K562 (cell line): ENCODE measurements at regions not wholly inside any gene's neighbourhood (a gene's known extent, or its start where the extent isn't known, plus 50 kb on each side); places are given as distances from the start of the nearest gene placed in this dataset.

ENCODE experiments used
- ATAC-seq: fragments of 200-7000 bp; cut with Tn5 transposase; 3 replicates; pipeline ENCODE4 v1.9.1; 2020; ENCODE audit warnings: moderate library complexity
- BruUV-seq: library from RNA; stranded (reverse); fragments of 400-500 nt; replicated peaks from 2 replicates; lab custom pipeline; 2021; lab: Mats Ljungman, UMichigan
- CTCF ChIA-PET: fragments of 300-600 bp; formaldehyde crosslinking; extraction: SDS; loops from one replicate; lab custom pipeline; 2021; ENCODE audit warnings: low intra/inter-chr PET ratio; lab: Yijun Ruan, JAX
- POLR2A ChIA-PET: fragments of 300-600, 350-650 bp; sonication (Branson Sonifier 250); formaldehyde crosslinking; extraction: SDS; loops from one replicate; lab custom pipeline; 2021; ENCODE audit warnings: antibody characterized with exemption, inconsistent platforms; lab: Yijun Ruan, JAX
- DNase-seq, 4 experiments: peaks; one replicate each; pipeline versions ENCODE4 v3.0.0 to v3.0.0-alpha.2; 2011 to 2018; ENCODE audit warnings: low spot score in 3 of 4, mixed read lengths in 3 of 4; ENCODE audit errors: extremely low read depth in 1 of 4
- FAIRE-seq: peaks from 2 replicates; lab custom pipeline; 2011; peaks lifted over from hg19 to GRCh38; lab: Jason Lieb, UNC
- H2AFZ ChIP-seq: 2 replicates; pipeline ENCODE4 v1.6.0; 2011; ENCODE audit warnings: low read depth, low read length, control low read depth, inconsistent platforms
- H3K27ac ChIP-seq: fragments of 200-600 bp; 3 replicates; pipeline ENCODE4 v1.8.0; 2011; ENCODE audit warnings: low read depth, mild to moderate bottlenecking, control low read depth, inconsistent platforms, low read length, moderate library complexity, mixed read lengths; ENCODE audit errors: extremely low read depth
- H3K27me3 ChIP-seq, 2 experiments: fragments of 300-600 bp in 1 of 2; 2 replicates in 1 of 2; 3 replicates in 1 of 2; pipeline versions ENCODE4 v1.6.0 to v1.8.0; 2011; ENCODE audit warnings: inconsistent platforms in 2 of 2, low read length in 2 of 2, mild to moderate bottlenecking in 1 of 2, mixed read lengths in 1 of 2, moderate library complexity in 1 of 2; ENCODE audit not compliant: control insufficient read depth in 2 of 2, insufficient read depth in 2 of 2
- H3K36me3 ChIP-seq: fragments of 300-600 bp; 3 replicates; pipeline ENCODE4 v1.8.0; 2011; ENCODE audit warnings: mild to moderate bottlenecking, low read length, inconsistent platforms; ENCODE audit not compliant: control insufficient read depth, insufficient read depth
- H3K4me1 ChIP-seq, 2 experiments: fragments of 200-600 bp in 1 of 2; replicated peaks in 1 of 2; 2 replicates in 1 of 2; 3 replicates in 1 of 2; pipeline versions ENCODE4 v1.5.1 to v1.8.0; 2011; ENCODE audit warnings: inconsistent platforms in 2 of 2, low read length in 2 of 2, mild to moderate bottlenecking in 1 of 2, mixed read lengths in 1 of 2, moderate library complexity in 1 of 2; ENCODE audit not compliant: control insufficient read depth in 2 of 2, insufficient read depth in 2 of 2
- H3K4me2 ChIP-seq: 2 replicates; pipeline ENCODE4 v1.6.1; 2011; ENCODE audit warnings: low read length, control low read depth, inconsistent platforms, mixed read lengths; ENCODE audit not compliant: insufficient read depth
- H3K4me3 ChIP-seq: fragments of 200-600 bp; sonication (generic), shearing (Covaris generic); 2 replicates; pipeline ENCODE4 v1.5.1; 2016; ENCODE audit warnings: control low read depth, inconsistent platforms
- H3K79me2 ChIP-seq: fragments of 200-600 bp; 3 replicates; pipeline ENCODE4 v1.8.0; 2011; ENCODE audit warnings: low read length, inconsistent platforms; ENCODE audit not compliant: control insufficient read depth, insufficient read depth
- H3K9ac ChIP-seq, 2 experiments: 2 replicates each; pipeline versions ENCODE4 v1.6.0 to v1.6.1; 2011; ENCODE audit warnings: low read depth in 2 of 2, low read length in 2 of 2, control low read depth in 1 of 2, inconsistent platforms in 1 of 2, mild to moderate bottlenecking in 1 of 2, mixed read lengths in 1 of 2; ENCODE audit not compliant: insufficient read depth in 1 of 2
- H3K9me1 ChIP-seq: one replicate; pipeline ENCODE4 v1.6.0; 2011; ENCODE audit warnings: inconsistent platforms, mild to moderate bottlenecking, low read length, moderate library complexity; ENCODE audit not compliant: control insufficient read depth, insufficient read depth
- H3K9me3 ChIP-seq: replicated peaks from 2 replicates; pipeline ENCODE4 v1.5.1; 2011; ENCODE audit warnings: low read depth, low read length, inconsistent platforms; ENCODE audit not compliant: control insufficient read depth, insufficient read depth
- H4K20me1 ChIP-seq: replicated peaks from 2 replicates; pipeline ENCODE4 v1.6.1; 2011; ENCODE audit warnings: low read length, inconsistent platforms, mixed read lengths; ENCODE audit not compliant: control insufficient read depth, insufficient read depth
- BCL6 ChIP-seq: fragments of 250-450 bp; sonication (Bioruptor Pico); IDR thresholded peaks from 2 replicates; pipeline ENCODE4 v1.4.0; 2020
- CBFB ChIP-seq: sonication (generic); formaldehyde crosslinking; IDR thresholded peaks from 2 replicates; pipeline ENCODE4 v1.4.0; 2020; ENCODE audit warnings: mild to moderate bottlenecking, missing genetic modification reagents
- CBX5 ChIP-seq: IDR thresholded peaks from 2 replicates; pipeline ENCODE4 v1.6.1; 2014; ENCODE audit warnings: low read depth, borderline replicate concordance
- FOXK1 ChIP-seq: sonication (generic); formaldehyde crosslinking; IDR thresholded peaks from 2 replicates; pipeline ENCODE4 v1.8.0; 2022; ENCODE audit warnings: missing genetic modification reagents, mild to moderate bottlenecking, borderline replicate concordance
- FOXO4 ChIP-seq: fragments of 450-650 bp; formaldehyde crosslinking; IDR thresholded peaks from 2 replicates; pipeline ENCODE4 v1.4.0; 2020; ENCODE audit warnings: mild to moderate bottlenecking, moderate library complexity
- GTF2F1 ChIP-seq: IDR thresholded peaks from 2 replicates; pipeline ENCODE4 v1.6.1; 2011; ENCODE audit warnings: low read depth, low read length, improper control_type of control experiment
- HEY1 ChIP-seq: fragments of 250-450 bp; sonication (Bioruptor Pico); IDR thresholded peaks from 2 replicates; pipeline ENCODE4 v1.5.0; 2020; ENCODE audit warnings: mild to moderate bottlenecking, moderate library complexity, borderline replicate concordance
- KLF1 ChIP-seq: fragments of 450-650 bp; IDR thresholded peaks from 2 replicates; pipeline ENCODE4 v1.6.1; 2016; ENCODE audit warnings: missing genetic modification characterization, missing compliant biosample characterization
- PTBP1 ChIP-seq: fragments of 200-400 bp; formaldehyde crosslinking; IDR thresholded peaks from 2 replicates; pipeline ENCODE4 v1.6.1; 2017; ENCODE audit warnings: low read depth, low read length
- RBM17 ChIP-seq: fragments of 200-400 bp; formaldehyde crosslinking; IDR thresholded peaks from 2 replicates; pipeline ENCODE4 v1.6.1; 2017; ENCODE audit warnings: low read depth, mild to moderate bottlenecking, low read length, borderline replicate concordance
- RNF2 ChIP-seq: sonication (generic); IDR thresholded peaks from 2 replicates; pipeline ENCODE4 v1.6.1; 2016
- SREBF2 ChIP-seq: sonication (generic); formaldehyde crosslinking; IDR thresholded peaks from 2 replicates; pipeline ENCODE4 v1.4.0; 2020; ENCODE audit warnings: mild to moderate bottlenecking, missing genetic modification reagents
- TCF7L2 ChIP-seq: fragments of 150-350 bp; IDR thresholded peaks from 2 replicates; pipeline ENCODE4 v1.6.1; 2016; ENCODE audit warnings: low read depth, mild to moderate bottlenecking, low read length, moderate library complexity
- ZBTB1 ChIP-seq: sonication (generic); formaldehyde crosslinking; IDR thresholded peaks from 2 replicates; pipeline ENCODE4 v1.8.1; 2023; ENCODE audit warnings: missing genetic modification reagents, low read depth, mild to moderate bottlenecking, borderline replicate concordance
- ZNF212 ChIP-seq: fragments of 450-650 bp; formaldehyde crosslinking; IDR thresholded peaks from 2 replicates; pipeline ENCODE4 v1.4.0; 2020; ENCODE audit warnings: mild to moderate bottlenecking
- ZNF274 ChIP-seq: IDR thresholded peaks from 2 replicates; pipeline ENCODE4 v1.6.1; 2011; ENCODE audit warnings: low read depth, mild to moderate bottlenecking, low read length, moderate library complexity, borderline replicate concordance
- ZNF408 ChIP-seq: fragments of 250-450 bp; sonication (Bioruptor Pico); IDR thresholded peaks from 2 replicates; pipeline ENCODE4 v1.4.0; 2020; ENCODE audit warnings: low read depth, mild to moderate bottlenecking, moderate library complexity
- in situ Hi-C: fragments of 300-500 bp; cut with MboI; formaldehyde crosslinking; loops from 4 replicates; pipeline ENCODE4 v1.15.0; 2018; ENCODE audit warnings: inconsistent platforms, mixed read lengths
- intact Hi-C: fragments of 100-400 bp; cut with micrococcal nuclease; formaldehyde crosslinking; loops from 2 replicates; pipeline ENCODE4 v1.14.2; 2022
- TF ChIP-seq, protein P1 (sequence below): fragments of 250-450 bp; sonication (Bioruptor Pico); IDR thresholded peaks from 2 replicates; pipeline ENCODE4 v1.5.0; 2020; ENCODE audit warnings: mild to moderate bottlenecking, borderline replicate concordance
- TF ChIP-seq, protein P2 (sequence below), 2 experiments: IDR thresholded peaks in 1 of 2; conservative IDR thresholded peaks in 1 of 2; 2 replicates each; pipeline ENCODE4 v1.6.1; 2016; ENCODE audit warnings: low read depth in 2 of 2, mild to moderate bottlenecking in 1 of 2, missing compliant biosample characterization in 1 of 2, missing genetic modification characterization in 1 of 2, moderate library complexity in 1 of 2

- H3K9ac ChIP-seq, result no peak overlapping the region
- H4K20me1 ChIP-seq, result no peaks in the 10 kb centered on the region
- POLR2A ChIA-PET, result no interaction called here
- H3K9me1 ChIP-seq, result no peaks in the 10 kb centered on the region
- in situ Hi-C loops, result no loop called here
- ATAC-seq, result no peak
- no peak overlapping the region for H3K4me3 ChIP-seq
- H3K4me2 ChIP-seq, result no peak overlapping the region
- FAIRE-seq, result no peak
- CTCF ChIA-PET, result no interaction called here
- no peaks in the 10 kb centered on the region for H3K27me3 ChIP-seq
- intact Hi-C loops, result no loop called here
- no peaks in the 10 kb centered on the region for H3K79me2 ChIP-seq
- H3K27ac ChIP-seq, result no peak overlapping the region
- no peak overlapping the region for H2AFZ ChIP-seq
- no peak for DNase-seq
- no TSS peak for BruUV-seq
- no peaks in the 10 kb centered on the region for H3K4me1 ChIP-seq
- no peaks in the 10 kb centered on the region for H3K36me3 ChIP-seq
- no peaks in the 10 kb centered on the region for H3K9me3 ChIP-seq
- TF ChIP-seq ZBTB1, result no peak
- no peak for TF ChIP-seq CBX5
- no peak for TF ChIP-seq PTBP1
- TF ChIP-seq ZNF212 (CRISPR knock-in tag), result no peak
- TF ChIP-seq ZNF274, result no peak
- TF ChIP-seq RBM17, result no peak
- no peak for TF ChIP-seq TCF7L2
- no peak for TF ChIP-seq KLF1 (tag)
- no peak for TF ChIP-seq ZNF408 (CRISPR knock-in tag)
- TF ChIP-seq SREBF2 (CRISPR knock-in tag), result no peak
- no peak for TF ChIP-seq FOXO4
- TF ChIP-seq, protein P1, sequence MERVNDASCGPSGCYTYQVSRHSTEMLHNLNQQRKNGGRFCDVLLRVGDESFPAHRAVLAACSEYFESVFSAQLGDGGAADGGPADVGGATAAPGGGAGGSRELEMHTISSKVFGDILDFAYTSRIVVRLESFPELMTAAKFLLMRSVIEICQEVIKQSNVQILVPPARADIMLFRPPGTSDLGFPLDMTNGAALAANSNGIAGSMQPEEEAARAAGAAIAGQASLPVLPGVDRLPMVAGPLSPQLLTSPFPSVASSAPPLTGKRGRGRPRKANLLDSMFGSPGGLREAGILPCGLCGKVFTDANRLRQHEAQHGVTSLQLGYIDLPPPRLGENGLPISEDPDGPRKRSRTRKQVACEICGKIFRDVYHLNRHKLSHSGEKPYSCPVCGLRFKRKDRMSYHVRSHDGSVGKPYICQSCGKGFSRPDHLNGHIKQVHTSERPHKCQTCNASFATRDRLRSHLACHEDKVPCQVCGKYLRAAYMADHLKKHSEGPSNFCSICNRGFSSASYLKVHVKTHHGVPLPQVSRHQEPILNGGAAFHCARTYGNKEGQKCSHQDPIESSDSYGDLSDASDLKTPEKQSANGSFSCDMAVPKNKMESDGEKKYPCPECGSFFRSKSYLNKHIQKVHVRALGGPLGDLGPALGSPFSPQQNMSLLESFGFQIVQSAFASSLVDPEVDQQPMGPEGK, result no peak
- no peak for TF ChIP-seq HEY1 (CRISPR knock-in tag)
- no peak for TF ChIP-seq CBFB (CRISPR knock-in tag)
- no peak for TF ChIP-seq FOXK1
- no peak for TF ChIP-seq BCL6 (CRISPR knock-in tag)
- TF ChIP-seq, protein P2, sequence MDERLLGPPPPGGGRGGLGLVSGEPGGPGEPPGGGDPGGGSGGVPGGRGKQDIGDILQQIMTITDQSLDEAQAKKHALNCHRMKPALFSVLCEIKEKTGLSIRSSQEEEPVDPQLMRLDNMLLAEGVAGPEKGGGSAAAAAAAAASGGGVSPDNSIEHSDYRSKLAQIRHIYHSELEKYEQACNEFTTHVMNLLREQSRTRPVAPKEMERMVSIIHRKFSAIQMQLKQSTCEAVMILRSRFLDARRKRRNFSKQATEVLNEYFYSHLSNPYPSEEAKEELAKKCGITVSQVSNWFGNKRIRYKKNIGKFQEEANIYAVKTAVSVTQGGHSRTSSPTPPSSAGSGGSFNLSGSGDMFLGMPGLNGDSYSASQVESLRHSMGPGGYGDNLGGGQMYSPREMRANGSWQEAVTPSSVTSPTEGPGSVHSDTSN (CRISPR knock-in tag; IDR thresholded peaks at IDR 0.05; ENCODE audit: low read depth), result no peak
- TF ChIP-seq, protein P2 (tag; conservative IDR thresholded peaks at IDR 0.05; ENCODE audit: low read depth), result no peak
- no peak for TF ChIP-seq RNF2
- TF ChIP-seq GTF2F1, result no peak
Observed at GRCh38 chrY:19456855-19457448, 287.6 kb downstream of the KDM5D start.
